Stimulated activated CD4-positive, alpha-beta T cell treated with anti-CD3 and anti-CD28 coated beads, Interleukin-15, amount 100 ng/mL, for 48 hours (primary cell): ENCODE measurements at regions not wholly inside any gene's neighbourhood (a gene's known extent, or its start where the extent isn't known, plus 50 kb on each side); places are given as distances from the start of the nearest gene placed in this dataset.

Experiments used
- DNase-seq, 2 donors: peaks; one replicate each; pipeline ENCODE4 v3.0.0-alpha.2; 2020; ENCODE audit warnings: low read depth in 2 of 2

DNA sequence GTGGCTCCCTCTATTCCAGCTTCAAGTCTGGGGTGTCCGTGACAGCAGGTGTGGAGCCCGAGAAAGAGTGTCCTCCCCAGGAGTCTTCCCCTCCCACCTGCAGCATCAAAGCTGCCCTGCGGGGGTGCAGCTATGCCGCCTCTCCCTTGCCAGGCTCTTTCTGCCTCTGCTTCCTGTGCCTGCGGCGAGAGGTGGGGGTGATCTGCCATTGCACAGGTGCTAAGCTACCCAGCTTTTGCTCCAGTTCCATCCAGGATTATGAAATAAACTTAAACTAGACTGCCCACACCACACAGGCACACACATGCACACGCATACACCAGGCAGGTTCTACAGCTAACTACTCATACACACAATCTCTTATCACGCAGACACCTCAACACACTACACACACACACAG lies 104.7 kb upstream of the CLDN10 start:
- DNase-seq = no peak

GRCh38 chr13:95451656-95452055 lies 100.9 kb upstream of the CLDN10 start:
- DNase-seq = no peak

- no peak for DNase-seq
Observed at GRCh38 chr13:95452375-95452774, 100.1 kb upstream of the CLDN10 start.

- DNase-seq = no peak
Observed at GRCh38 chr13:95455782-95456181, 96.7 kb upstream of the CLDN10 start.

GRCh38 chr13:95456815-95457214 lies 95.7 kb upstream of the CLDN10 start:
- no peak for DNase-seq

- no peak for DNase-seq
Observed at GRCh38 chr13:95457294-95457693, 95.2 kb upstream of the CLDN10 start.

GRCh38 chr13:95462801-95463200 lies 89.7 kb upstream of the CLDN10 start:
- DNase-seq = no peak

DNA sequence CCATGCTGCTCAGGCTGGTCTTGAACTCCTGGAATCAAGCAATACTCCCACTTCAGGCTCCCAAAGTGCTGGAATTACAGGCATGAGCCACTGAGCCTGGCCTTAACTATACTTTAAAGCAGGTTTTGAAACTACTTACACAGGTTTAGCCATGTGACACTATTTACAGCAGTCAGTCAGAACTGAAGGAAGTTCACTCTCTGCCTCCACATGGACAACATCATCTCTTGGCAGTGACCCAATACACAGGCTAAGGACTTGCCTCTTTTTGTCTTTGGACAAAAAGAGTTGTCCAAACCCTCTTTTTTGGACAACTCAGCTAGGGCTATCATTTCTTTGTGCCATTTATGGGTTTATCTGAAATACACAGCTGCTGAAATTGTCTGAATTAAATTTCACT lies 89.0 kb upstream of the CLDN10 start:
- DNase-seq = no peak

GRCh38 chr13:95470574-95471366 lies 81.8 kb upstream of the CLDN10 start:
- no peak for DNase-seq

- no peak for DNase-seq
Observed at GRCh38 chr13:95471960-95472359, 80.6 kb upstream of the CLDN10 start.

DNA sequence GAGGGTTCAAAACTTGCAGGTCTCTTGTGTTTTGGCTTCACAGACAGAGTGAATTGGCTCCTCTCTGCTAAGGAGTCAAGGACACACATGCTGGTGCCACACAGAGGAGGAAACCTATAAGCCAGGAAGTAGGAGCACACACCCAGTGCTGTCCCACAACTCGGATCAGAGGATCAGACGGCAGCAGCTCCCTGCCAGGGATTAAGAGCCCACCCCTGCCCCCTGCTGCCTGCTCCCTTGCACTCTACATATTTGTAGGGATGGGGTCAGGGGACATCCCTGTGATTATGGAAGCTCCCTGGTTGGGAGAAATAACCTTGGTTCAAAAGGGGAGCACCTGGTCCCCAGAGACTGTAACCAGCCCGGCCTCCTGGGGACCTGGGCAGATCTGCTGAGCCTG lies 77.5 kb upstream of the CLDN10 start:
- DNase-seq = no peak

GRCh38 chr13:95477187-95477586 lies 75.3 kb upstream of the CLDN10 start:
- DNase-seq = no peak

GRCh38 chr13:95479731-95480130 lies 72.8 kb upstream of the CLDN10 start:
- DNase-seq = no peak

DNA sequence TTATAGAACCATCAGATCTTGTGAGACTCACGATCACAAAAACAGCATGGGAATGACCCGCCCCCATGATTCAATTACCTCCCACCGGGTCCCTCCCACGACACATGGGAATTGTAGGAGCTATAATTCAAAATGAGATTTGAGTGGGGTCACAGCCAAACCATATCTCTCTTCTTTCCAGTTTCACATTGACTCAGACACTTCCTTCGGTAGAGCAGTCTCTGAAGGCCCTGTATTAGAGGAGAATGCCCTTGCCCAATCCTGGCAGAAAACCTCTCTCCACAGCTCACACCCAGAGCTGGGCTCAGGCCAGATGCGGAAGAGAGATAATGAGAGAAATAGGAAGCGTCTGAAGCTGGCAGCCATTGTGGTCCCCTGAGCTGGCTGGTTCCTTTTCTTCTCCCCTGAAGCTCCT lies 72.4 kb upstream of the CLDN10 start:
- DNase-seq = no peak

GRCh38 chr13:95480791-95481780 lies 71.4 kb upstream of the CLDN10 start:
- no peak for DNase-seq

GRCh38 chr13:95484052-95484451 lies 68.5 kb upstream of the CLDN10 start:
- DNase-seq = no peak

GRCh38 chr13:95485045-95485517 lies 67.4 kb upstream of the CLDN10 start:
- no peak for DNase-seq

DNA sequence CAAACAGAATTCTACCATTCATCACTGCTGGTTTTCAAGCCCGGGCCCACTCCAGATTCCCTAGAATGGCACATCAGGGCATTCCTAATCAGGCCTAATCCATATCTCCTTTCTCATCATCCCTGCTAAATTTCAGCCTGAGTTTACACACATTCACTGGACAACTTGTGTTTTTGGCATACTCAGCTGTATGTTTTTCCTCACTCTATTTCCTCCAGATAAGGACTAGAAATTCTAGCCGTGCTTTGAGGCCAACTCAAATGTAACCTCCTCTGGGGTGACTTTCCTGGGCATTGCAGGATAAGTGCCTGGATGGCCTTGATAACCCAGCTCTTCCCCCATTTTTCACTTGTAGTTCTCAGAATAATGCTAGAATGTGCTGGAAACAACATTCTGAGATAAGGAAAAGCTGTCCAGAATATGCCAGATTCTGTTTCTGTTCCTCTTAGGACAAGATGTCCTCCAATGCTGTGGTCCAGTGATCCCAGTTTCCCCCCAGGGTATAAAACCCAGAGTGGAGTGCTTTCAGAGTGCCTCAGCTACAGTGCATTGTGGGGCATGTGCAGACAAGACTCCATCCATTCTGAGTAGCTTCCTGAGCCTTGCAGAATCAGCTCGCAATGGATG lies 66.9 kb upstream of the CLDN10 start:
- DNase-seq = no peak

GRCh38 chr13:95492044-95492801 lies 60.3 kb upstream of the CLDN10 start:
- no peak for DNase-seq

DNA sequence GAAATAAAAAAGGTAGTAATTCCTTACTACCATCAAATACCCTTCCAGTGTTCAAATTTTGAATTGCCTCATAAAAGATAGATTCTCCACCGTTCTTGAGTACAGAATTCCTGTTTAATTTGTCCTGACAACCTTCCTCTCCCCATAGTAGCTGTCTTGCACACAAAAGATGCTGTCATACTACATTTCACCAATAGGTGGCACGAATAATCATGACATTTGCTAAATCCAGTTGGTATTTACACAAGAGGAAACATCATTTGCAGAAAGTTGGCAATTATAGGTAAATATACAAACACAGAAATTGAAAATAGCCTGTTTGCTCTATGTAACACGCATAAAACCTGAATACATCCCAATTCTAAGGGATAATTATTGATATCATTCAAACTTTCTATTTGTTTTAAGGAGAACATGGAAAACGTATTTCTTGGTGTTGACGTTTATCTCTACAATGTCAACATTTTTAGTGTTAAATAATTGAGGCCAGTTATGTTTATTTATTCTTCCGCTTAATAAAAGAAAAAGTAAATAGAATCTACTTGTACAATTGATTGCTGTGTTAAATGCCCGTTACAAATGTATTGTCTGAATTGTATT lies 58.3 kb upstream of the CLDN10 start:
- no peak for DNase-seq

- no peak for DNase-seq
Observed at GRCh38 chr13:95496485-95496884, 56.0 kb upstream of the CLDN10 start.
